ENCODE measurements at regions not wholly inside any gene's neighbourhood (a gene's known extent, or its start where the extent isn't known, plus 50 kb on each side); places are given as distances from the start of the nearest gene placed in this dataset.
A peak's percentile ranks its signal among the peaks of the same experiment; 100 is the strongest.
"Not testable (repeated sequence)": the region's sequence is repeated elsewhere in the genome, so short reads cannot be mapped to it uniquely, and the experiment has no call there.

- DNase-seq = no peak
Measured at GRCh38 chr18:34942276-34942675, 98.9 kb upstream of the MAPRE2 start.

- DNase-seq = no peak
Measured at GRCh38 chr18:34942975-34943374, 98.2 kb upstream of the MAPRE2 start.

GRCh38 chr18:34943587-34943986, 97.6 kb upstream of the MAPRE2 start:
- no peak for DNase-seq

GRCh38 chr18:34947711-34948125, 93.5 kb upstream of the MAPRE2 start:
- DNase-seq = no peak

- no peak for DNase-seq
Measured at GRCh38 chr18:34951625-34952379, 89.4 kb upstream of the MAPRE2 start.

GRCh38 chr18:34953212-34953611, 88.0 kb upstream of the MAPRE2 start:
- DNase-seq = no peak

- not testable (repeated sequence) for DNase-seq
Measured at GRCh38 chr18:34955494-34955893, 85.7 kb upstream of the MAPRE2 start.

GRCh38 chr18:34956663-34957062, 84.5 kb upstream of the MAPRE2 start:
- no peak for DNase-seq

- DNase-seq = no peak
Measured at GRCh38 chr18:34957119-34957863, 83.9 kb upstream of the MAPRE2 start.

- DNase-seq = no peak
Measured at GRCh38 chr18:34957864-34958259, 83.4 kb upstream of the MAPRE2 start.

- DNase-seq = no peak
Measured at GRCh38 chr18:34959211-34959829, 81.9 kb upstream of the MAPRE2 start.

- DNase-seq = no peak
Measured at GRCh38 chr18:34959989-34960388, 81.2 kb upstream of the MAPRE2 start.

GRCh38 chr18:34965108-34965507, 76.1 kb upstream of the MAPRE2 start:
- peak in 1 of 2 experiments; percentile 33 for DNase-seq

GRCh38 chr18:34965566-34965965, 75.6 kb upstream of the MAPRE2 start:
- DNase-seq = no peak

- no peak for DNase-seq
Measured at GRCh38 chr18:34970106-34970505, 71.1 kb upstream of the MAPRE2 start.

- no peak for DNase-seq
Measured at GRCh38 chr18:34971313-34971712, 69.9 kb upstream of the MAPRE2 start.

GRCh38 chr18:34972765-34973414, 68.3 kb upstream of the MAPRE2 start:
- DNase-seq = no peak

- no peak for DNase-seq
Measured at GRCh38 chr18:34976123-34976522, 65.1 kb upstream of the MAPRE2 start.

- no peak for DNase-seq
Measured at GRCh38 chr18:34976534-34976898, 64.7 kb upstream of the MAPRE2 start.

- DNase-seq = peak in 1 of 2 experiments; percentile 50
Measured at GRCh38 chr18:34976899-34977837, 64.0 kb upstream of the MAPRE2 start.

- DNase-seq = peak; percentile 2 to 14
Measured at GRCh38 chr18:34977838-34978532, 63.2 kb upstream of the MAPRE2 start.

- DNase-seq = no peak
Measured at GRCh38 chr18:34978533-34978893, 62.7 kb upstream of the MAPRE2 start.

Data from NCI-H446 (cell line).